ENCODE measurements at regions not wholly inside any gene's neighbourhood (a gene's known extent, or its start where the extent isn't known, plus 50 kb on each side); places are given as distances from the start of the nearest gene placed in this dataset.

- TF ChIP-seq CBX5 (CRISPR knock-in tag; IDR thresholded peaks at IDR 0.05; ENCODE audit: borderline replicate concordance) (no peak), PRDM10 (CRISPR knock-in tag; IDR thresholded peaks at IDR 0.05; ENCODE audit: low read depth) (no peak), JARID2 (CRISPR knock-in tag; IDR thresholded peaks at IDR 0.05; ENCODE audit: insufficient replicate concordance) (no peak), DDIT3 (CRISPR knock-in tag; IDR thresholded peaks at IDR 0.05) (no peak), CC2D1A (CRISPR knock-in tag; IDR thresholded peaks at IDR 0.05) (no peak), DZIP1 (CRISPR knock-in tag; IDR thresholded peaks at IDR 0.05) (no peak), TRIM22 (IDR thresholded peaks at IDR 0.05) (no peak), TSC22D2 (CRISPR knock-in tag; IDR thresholded peaks at IDR 0.05; ENCODE audit: borderline replicate concordance) (no peak), MBD4 (IDR thresholded peaks at IDR 0.05; ENCODE audit: borderline replicate concordance, low read length) (no peak), TBX2 (CRISPR knock-in tag; IDR thresholded peaks at IDR 0.05; ENCODE audit: borderline replicate concordance) (peak; percentile 49; the same call in 1 of the 2 replicates), KDM1A (CRISPR knock-in tag; IDR thresholded peaks at IDR 0.05) (no peak), MTERF4 (CRISPR knock-in tag; IDR thresholded peaks at IDR 0.05) (peak; percentile 72; the same call in 1 of the 2 replicates), ELK4 (CRISPR knock-in tag; IDR thresholded peaks at IDR 0.05; ENCODE audit: borderline replicate concordance) (no peak)
Observed at GRCh38 chr6:44006123-44006871, 121.0 kb downstream of the MRPL14 start (continued).
